22Rv1 (cell line): ENCODE measurements at regions not wholly inside any gene's neighbourhood (a gene's known extent, or its start where the extent isn't known, plus 50 kb on each side); places are given as distances from the start of the nearest gene placed in this dataset.

ENCODE experiments used
- ZFX ChIP-seq: fragments of 450-650 bp; IDR thresholded peaks from 2 replicates; pipeline ENCODE4 v1.6.1; 2017; ENCODE audit warnings: antibody characterized with exemption, borderline replicate concordance
- TF ChIP-seq, protein P1 (sequence below): fragments of 450-650 bp; IDR thresholded peaks from 2 replicates; pipeline ENCODE4 v1.5.1; 2017; ENCODE audit warnings: mild to moderate bottlenecking

DNA sequence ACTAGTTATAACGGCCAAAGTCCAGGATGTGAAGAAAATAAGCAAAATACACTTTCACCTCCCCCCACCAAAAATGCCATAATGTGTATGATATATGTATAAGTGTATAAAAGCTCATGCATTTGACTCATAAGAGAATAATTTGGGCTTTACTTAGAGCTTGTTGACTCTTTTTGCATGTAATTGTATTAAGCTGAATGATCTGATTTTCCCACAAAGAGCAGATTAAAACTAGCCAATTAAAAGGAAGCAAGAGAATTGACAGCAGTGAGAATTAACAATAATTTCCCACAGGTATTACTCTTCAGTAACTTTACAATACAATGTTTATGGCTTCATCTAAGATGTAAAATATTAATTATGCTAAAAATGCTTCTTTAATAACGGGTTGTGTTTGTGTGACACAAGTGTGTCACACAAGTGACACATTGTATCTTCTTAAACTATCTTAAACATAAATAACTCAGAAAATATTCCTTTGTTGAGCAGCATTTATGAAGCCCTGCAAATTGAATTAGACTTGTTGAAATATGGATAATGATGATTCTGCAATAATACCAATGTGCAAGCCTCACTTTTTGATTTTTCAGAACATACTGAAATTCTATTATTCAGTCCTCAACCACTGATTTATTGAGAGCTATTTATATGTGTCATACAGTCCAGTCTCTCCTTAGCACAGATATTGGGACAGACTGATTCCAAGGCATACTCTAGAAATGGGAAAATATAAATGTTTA, 134.5 kb downstream of the SLIT2 start:
- TF ChIP-seq, protein P1, sequence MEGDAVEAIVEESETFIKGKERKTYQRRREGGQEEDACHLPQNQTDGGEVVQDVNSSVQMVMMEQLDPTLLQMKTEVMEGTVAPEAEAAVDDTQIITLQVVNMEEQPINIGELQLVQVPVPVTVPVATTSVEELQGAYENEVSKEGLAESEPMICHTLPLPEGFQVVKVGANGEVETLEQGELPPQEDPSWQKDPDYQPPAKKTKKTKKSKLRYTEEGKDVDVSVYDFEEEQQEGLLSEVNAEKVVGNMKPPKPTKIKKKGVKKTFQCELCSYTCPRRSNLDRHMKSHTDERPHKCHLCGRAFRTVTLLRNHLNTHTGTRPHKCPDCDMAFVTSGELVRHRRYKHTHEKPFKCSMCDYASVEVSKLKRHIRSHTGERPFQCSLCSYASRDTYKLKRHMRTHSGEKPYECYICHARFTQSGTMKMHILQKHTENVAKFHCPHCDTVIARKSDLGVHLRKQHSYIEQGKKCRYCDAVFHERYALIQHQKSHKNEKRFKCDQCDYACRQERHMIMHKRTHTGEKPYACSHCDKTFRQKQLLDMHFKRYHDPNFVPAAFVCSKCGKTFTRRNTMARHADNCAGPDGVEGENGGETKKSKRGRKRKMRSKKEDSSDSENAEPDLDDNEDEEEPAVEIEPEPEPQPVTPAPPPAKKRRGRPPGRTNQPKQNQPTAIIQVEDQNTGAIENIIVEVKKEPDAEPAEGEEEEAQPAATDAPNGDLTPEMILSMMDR, result no peak
- TF ChIP-seq ZFX, result no peak
